Left renal pelvis (tissue), 4 donors: ENCODE measurements at regions not wholly inside any gene's neighbourhood (a gene's known extent, or its start where the extent isn't known, plus 50 kb on each side); places are given as distances from the start of the nearest gene placed in this dataset.

ENCODE experiments used
- DNase-seq, 4 donors: peaks; one replicate each; pipeline ENCODE4 v3.0.0-alpha.2; 2013; ENCODE audit warnings: low read depth in 4 of 4, low spot score in 3 of 4

GRCh38 chr2:42913280-42913878 lies 121.0 kb upstream of the HAAO start:
- no peak for DNase-seq

DNA sequence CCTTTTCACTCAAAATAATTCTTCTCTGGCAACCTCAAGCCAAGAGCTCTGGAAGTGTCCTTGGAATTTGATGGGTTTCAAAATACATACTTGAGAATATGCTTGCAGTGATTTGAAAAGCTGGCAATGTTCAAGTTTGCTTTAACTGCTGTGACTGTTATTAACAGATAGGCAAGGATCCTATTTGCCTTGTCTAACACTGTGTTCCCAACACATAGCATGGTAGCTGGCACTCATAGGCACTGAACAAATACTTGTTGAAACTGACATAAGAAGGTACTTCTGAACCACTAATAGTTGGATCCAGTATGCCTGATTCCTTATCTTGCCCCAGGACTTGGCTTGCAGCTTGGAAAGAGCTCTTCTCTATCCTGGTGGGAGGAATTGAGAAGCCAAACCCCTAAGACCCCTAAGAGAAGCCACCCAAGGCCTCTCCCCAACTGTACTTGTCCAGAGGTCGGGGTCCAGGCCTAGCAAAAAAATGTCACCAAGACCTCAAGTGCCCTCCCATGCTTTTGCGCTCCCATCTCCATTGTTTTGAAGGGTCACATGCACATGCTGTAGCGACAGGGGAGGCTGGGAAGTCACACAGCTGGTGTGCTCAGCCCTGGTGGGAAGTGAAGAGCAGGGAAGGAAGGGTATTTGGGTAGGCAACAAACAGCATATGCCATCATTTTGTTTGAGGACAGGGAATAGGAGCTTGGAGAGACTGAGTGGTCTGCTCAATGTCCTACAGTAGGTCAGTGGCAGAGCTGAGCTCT lies 118.4 kb upstream of the HAAO start:
- DNase-seq: no peak

GRCh38 chr2:42909966-42910365 lies 117.6 kb upstream of the HAAO start:
- DNase-seq: no peak

DNA sequence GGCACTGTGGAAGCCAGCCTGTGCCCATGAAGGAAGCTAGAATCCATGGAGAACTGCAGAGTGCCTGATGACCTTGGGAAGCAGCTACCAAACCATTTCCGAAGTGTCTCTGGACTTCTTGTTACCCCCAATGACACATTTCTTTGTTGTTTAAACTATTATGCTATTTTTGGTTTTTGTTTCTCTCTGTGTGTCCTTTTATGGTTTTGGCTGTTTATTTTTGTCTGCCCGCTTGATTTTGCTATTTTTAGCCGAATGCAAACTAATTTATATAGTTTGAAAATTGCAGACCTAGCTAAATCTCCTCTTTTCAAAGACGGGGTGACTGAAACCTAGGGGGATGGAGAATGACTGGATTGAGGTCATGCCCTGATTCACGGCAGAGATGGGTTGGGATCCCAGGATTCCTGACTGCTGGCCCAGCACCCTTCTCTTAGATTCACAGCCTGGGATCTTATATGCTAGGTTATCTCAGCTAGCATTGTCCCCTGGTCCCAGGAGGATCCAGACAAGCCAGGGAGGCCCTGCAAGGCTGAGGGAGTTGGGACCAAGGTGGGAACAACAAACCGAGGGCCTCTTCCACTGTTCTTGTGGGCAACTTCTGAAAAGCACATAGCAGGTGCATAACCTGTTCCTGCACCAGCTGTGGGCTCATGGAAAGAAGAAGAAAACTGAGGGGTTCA lies 116.3 kb upstream of the HAAO start:
- no peak for DNase-seq

DNA sequence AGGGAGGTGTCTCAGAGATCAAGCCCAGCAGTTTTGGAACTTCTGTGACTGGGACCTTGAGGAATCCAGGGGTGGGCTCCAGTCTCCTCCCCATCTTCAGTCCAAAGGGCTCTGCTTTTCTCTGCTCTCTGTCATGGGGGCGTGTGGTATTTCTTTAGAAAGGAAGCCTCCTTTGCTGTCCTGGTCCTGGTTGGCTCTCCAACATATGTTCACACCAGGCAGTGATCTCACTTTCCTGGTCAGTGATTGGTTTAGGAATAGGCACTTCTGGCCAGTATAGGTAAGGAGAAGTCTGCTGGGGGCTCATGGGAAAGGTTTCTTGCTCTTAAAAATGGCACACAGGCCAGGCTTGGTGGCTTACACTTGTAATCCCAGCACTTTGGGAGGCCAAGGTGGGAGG lies 115.5 kb upstream of the HAAO start:
- DNase-seq: no peak

DNA sequence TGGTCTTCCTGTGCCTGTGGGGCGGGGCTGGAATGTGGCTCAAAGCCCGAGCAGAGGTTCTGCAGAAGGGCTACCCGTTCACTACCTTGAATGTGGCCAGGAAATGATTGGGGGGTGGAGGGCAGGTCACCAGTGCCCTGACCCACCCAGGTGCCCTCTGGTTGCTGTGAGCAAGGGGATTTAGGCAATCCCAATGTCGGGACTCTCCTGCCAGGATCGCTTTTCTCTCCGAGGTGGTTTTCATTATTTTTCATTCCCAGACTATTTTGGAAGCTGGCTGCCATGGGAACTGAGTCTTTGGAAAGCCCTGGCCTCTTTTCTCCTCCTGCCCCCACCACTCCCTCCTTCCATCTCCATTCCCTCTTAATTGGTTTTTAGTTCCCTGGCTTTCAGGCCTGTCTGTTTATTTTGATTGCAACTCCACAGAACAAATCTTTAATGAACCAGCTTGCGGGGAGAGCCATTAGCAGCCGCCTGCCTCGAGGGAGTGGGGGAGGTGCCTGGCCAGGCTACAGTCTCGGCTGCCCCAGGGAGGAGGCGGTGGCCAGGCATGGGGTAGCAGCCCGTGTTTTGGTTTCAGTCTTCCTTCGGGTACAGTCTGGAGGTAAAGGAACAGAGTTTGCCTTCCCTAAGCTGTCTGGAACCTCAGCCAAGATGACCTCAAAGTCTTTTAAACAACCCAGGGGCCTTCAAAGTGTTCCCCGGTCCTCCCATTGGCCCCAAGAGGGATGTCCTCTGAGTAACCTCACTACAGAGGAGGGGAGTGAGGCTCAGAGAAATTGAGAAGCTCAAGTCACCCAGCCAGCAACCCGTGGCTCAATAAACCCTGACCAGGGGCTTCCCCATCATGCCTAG lies 114.4 kb upstream of the HAAO start:
- DNase-seq: peak in 1 of 4 donors; percentile 73

- no peak for DNase-seq
These were observed 113.8 kb upstream of the HAAO start for GRCh38 chr2:42906111-42906556.

- no peak for DNase-seq
These were observed 113.1 kb upstream of the HAAO start for GRCh38 chr2:42905341-42906110.

DNA sequence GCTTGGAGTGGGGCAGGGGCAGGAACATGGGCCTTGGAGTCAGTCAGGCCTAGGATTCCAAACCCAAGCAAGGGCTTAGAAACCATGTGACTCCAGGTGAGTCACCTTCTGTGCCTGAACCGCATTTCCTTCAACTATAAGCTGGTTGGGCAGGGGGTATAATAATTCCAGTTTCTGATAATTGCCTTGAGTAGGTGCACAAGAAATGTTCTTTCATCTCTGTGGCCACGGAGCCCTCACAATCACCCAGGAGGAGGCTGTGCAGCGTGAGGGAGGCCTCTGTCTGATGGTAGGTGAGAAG lies 112.1 kb upstream of the HAAO start:
- no peak for DNase-seq

DNA sequence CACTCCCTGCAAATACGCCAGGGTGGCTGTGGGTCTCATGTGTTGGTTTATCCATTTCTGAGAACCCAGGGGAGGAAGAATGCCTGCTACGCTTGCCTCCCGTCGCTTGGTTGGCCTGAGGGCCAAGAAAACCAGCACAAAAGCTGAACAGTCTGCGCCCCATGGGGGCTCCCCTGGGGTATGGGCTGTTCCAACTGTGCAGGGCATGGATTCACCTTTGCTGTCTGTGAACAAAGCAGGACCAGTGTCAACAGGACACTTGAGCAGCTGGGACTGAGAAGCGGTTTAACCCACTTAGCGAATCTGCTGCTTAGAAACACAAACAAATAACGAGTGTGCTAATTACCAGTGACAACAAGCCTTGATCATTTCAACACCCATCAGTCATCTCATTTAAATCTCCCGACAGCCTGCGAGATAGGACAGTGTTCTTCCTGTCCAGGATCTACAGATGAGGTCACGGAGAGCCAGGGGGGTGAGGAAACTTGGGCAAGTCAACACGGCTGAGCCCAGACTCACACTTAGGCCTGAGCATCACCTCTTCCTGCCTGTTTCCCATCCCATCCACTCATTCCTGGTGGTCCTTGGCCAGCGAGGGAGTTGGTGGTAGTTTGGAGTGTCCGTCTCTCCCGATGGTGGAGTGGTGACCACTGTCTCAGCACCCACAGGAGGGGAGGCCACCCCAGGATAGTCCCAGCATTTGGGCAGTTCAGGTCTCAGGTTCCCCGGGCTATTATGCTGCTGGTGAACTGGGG lies 111.6 kb upstream of the HAAO start:
- no peak for DNase-seq

- DNase-seq: no peak
These were observed 110.7 kb upstream of the HAAO start for GRCh38 chr2:42902939-42903709.

- DNase-seq: no peak
These were observed 108.8 kb upstream of the HAAO start for GRCh38 chr2:42901076-42901640.

GRCh38 chr2:42900289-42900891 lies 108.0 kb upstream of the HAAO start:
- no peak for DNase-seq

DNA sequence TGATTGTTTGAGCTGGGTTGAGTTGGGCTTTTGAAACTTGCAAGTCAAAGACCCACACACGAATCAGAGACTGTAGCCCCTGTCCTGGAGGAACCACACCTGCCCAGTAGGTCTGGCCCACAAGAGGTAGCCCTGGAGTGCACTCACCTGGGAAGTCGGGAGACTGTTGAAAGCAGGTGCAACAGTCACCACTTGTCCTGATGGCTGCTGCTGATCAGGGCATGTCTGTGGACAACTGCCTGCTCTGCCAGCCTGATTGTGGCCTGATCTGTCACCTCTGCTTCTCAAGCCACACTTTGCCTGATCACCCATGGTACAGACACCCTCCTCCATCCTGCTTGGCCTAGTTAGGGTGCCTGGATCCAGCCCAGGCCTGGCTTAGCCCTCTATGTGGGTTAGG lies 105.0 kb upstream of the HAAO start:
- DNase-seq: no peak

- DNase-seq: no peak
These were observed 103.4 kb upstream of the HAAO start for GRCh38 chr2:42895791-42896135.

GRCh38 chr2:42895134-42895790 lies 102.9 kb upstream of the HAAO start:
- DNase-seq: no peak

- DNase-seq: no peak
These were observed 100.8 kb upstream of the HAAO start for GRCh38 chr2:42893047-42893758.
